HG03066 (cell line): ENCODE measurements at regions not wholly inside any gene's neighbourhood (a gene's known extent, or its start where the extent isn't known, plus 50 kb on each side); places are given as distances from the start of the nearest gene placed in this dataset.

Source experiments
- ATAC-seq: cut with Tn5 transposase; IDR thresholded peaks from one replicate; pipeline ENCODE4 v1.9.1; 2021; ENCODE audit warnings: low read depth; ENCODE audit not compliant: unreplicated experiment

- no peak for ATAC-seq
Measured at GRCh38 chr12:58452546-58452945, 467.8 kb downstream of the LRIG3 start.

GRCh38 chr12:58453306-58453705 lies 467.0 kb downstream of the LRIG3 start:
- ATAC-seq: no peak

- no peak for ATAC-seq
Measured at GRCh38 chr12:58455136-58455535, 465.2 kb downstream of the LRIG3 start.

GRCh38 chr12:58458102-58458501 lies 462.2 kb downstream of the LRIG3 start:
- ATAC-seq: no peak

GRCh38 chr12:58459191-58459590 lies 461.1 kb downstream of the LRIG3 start:
- ATAC-seq: no peak

- no peak for ATAC-seq
Measured at GRCh38 chr12:58463051-58463450, 457.3 kb downstream of the LRIG3 start.

GRCh38 chr12:58465418-58465817 lies 454.9 kb downstream of the LRIG3 start:
- no peak for ATAC-seq

- no peak for ATAC-seq
Measured at GRCh38 chr12:58470266-58471010, 449.9 kb downstream of the LRIG3 start.

GRCh38 chr12:58479401-58479800 lies 440.9 kb downstream of the LRIG3 start:
- ATAC-seq: no peak

- no peak for ATAC-seq
Measured at GRCh38 chr12:58481811-58482210, 438.5 kb downstream of the LRIG3 start.

- ATAC-seq: no peak
Measured at GRCh38 chr12:58487255-58487654, 433.0 kb downstream of the LRIG3 start.

- ATAC-seq: no peak
Measured at GRCh38 chr12:58487678-58488161, 432.6 kb downstream of the LRIG3 start.

- ATAC-seq: no peak
Measured at GRCh38 chr12:58489394-58489793, 430.9 kb downstream of the LRIG3 start.

GRCh38 chr12:58491306-58491705 lies 429.0 kb downstream of the LRIG3 start:
- no peak for ATAC-seq

GRCh38 chr12:58496411-58497190 lies 423.7 kb downstream of the LRIG3 start:
- ATAC-seq: no peak

- no peak for ATAC-seq
Measured at GRCh38 chr12:58500399-58500798, 419.9 kb downstream of the LRIG3 start.

- ATAC-seq: no peak
Measured at GRCh38 chr12:58502226-58502625, 418.1 kb downstream of the LRIG3 start.

GRCh38 chr12:58502841-58503240 lies 417.5 kb downstream of the LRIG3 start:
- no peak for ATAC-seq

- no peak for ATAC-seq
Measured at GRCh38 chr12:58503731-58504130, 416.6 kb downstream of the LRIG3 start.

GRCh38 chr12:58504143-58504938 lies 416.0 kb downstream of the LRIG3 start:
- ATAC-seq: no peak
